Testis (tissue), 2 donors: ENCODE measurements at regions not wholly inside any gene's neighbourhood (a gene's known extent, or its start where the extent isn't known, plus 50 kb on each side); places are given as distances from the start of the nearest gene placed in this dataset.

Experiments used
- DNase-seq: peaks from one replicate; pipeline ENCODE4 v3.0.0-alpha.2; 2019
- H3K27ac ChIP-seq, 2 donors: fragments of 200-600 bp; sonication (generic); one replicate each; pipeline ENCODE4 v1.5.1; 2019
- H3K27me3 ChIP-seq: fragments of 200-600 bp; sonication (generic); one replicate; pipeline ENCODE4 v1.5.1; 2019
- H3K36me3 ChIP-seq: fragments of 200-600 bp; sonication (generic); one replicate; pipeline ENCODE4 v1.5.1; 2017; ENCODE audit warnings: low read depth; ENCODE audit errors: missing control alignments
- H3K4me1 ChIP-seq: fragments of 200-600 bp; sonication (generic); one replicate; pipeline ENCODE4 v1.5.1; 2019
- H3K4me3 ChIP-seq, 2 donors: fragments of 200-600 bp; sonication (generic); one replicate each; pipeline ENCODE4 v1.5.1; 2017 to 2019
- H3K9me3 ChIP-seq: fragments of 200-600 bp; sonication (generic); one replicate; pipeline ENCODE4 v1.5.1; 2017
- POLR2A ChIP-seq: fragments of 450-650 bp; IDR thresholded peaks from one replicate; pipeline ENCODE4 v1.6.1; 2017; ENCODE audit warnings: antibody characterized with exemption, mild to moderate bottlenecking, moderate library complexity
- WGBS, 2 donors: methylation state at CpG; one replicate each; pipeline ENCODE4 v1.1.5; 2018; 5-methylcytosine and 5-hydroxymethylcytosine counted together
- intact Hi-C: fragments of 100-400 bp; cut with DNase I; formaldehyde crosslinking; loops from one replicate; pipeline ENCODE4 v1.15.1; 2023; ENCODE audit warnings: low total_unique reads
- TF ChIP-seq, protein P1 (sequence below), 3 experiments: fragments of 450-650 bp in 2 of 3; fragments of 200-600 bp in 1 of 3; sonication (generic) in 1 of 3; IDR thresholded peaks; one replicate each; pipeline ENCODE4 v1.5.1; 2016 to 2019; ENCODE audit warnings: antibody characterized with exemption in 3 of 3, mild to moderate bottlenecking in 2 of 3, moderate library complexity in 1 of 3

DNA sequence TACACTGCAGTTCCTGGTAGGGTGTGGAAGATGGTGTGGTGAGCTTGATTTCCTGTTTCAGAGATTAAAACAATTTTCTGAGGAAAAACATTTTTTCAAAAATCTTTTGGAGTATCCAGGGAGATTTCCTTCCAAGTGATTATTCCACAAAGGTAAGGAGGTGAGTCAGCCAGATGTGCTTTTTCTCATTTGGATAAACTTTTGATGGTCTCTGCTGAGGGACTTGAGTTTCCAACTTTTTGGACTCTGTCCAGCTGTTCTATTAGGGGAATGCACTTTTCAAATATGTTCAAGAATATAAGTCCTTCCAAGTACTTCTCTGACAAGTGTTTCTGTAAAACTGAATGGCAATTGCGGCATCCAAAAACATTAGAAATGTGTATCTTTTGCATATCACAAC lies 628.8 kb upstream of the ADAMTS5 start:
- Histone ChIP-seq H3K27ac (no peak overlapping the region), H3K36me3 (no peaks in the 10 kb centered on the region), H3K4me3 (no peak overlapping the region), H3K4me1 (no peaks in the 10 kb centered on the region), H3K9me3 (no peaks in the 10 kb centered on the region), H3K27me3 (no peaks in the 10 kb centered on the region)
- no peak for TF ChIP-seq POLR2A
- TF ChIP-seq, protein P1, sequence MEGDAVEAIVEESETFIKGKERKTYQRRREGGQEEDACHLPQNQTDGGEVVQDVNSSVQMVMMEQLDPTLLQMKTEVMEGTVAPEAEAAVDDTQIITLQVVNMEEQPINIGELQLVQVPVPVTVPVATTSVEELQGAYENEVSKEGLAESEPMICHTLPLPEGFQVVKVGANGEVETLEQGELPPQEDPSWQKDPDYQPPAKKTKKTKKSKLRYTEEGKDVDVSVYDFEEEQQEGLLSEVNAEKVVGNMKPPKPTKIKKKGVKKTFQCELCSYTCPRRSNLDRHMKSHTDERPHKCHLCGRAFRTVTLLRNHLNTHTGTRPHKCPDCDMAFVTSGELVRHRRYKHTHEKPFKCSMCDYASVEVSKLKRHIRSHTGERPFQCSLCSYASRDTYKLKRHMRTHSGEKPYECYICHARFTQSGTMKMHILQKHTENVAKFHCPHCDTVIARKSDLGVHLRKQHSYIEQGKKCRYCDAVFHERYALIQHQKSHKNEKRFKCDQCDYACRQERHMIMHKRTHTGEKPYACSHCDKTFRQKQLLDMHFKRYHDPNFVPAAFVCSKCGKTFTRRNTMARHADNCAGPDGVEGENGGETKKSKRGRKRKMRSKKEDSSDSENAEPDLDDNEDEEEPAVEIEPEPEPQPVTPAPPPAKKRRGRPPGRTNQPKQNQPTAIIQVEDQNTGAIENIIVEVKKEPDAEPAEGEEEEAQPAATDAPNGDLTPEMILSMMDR (IDR thresholded peaks at IDR 0.05) = no peak
- intact Hi-C loops = no loop called here
- WGBS, 2 donors = 42 to 64% methylated on average over 1 of the region's 1 CpG
- no peak for DNase-seq

DNA sequence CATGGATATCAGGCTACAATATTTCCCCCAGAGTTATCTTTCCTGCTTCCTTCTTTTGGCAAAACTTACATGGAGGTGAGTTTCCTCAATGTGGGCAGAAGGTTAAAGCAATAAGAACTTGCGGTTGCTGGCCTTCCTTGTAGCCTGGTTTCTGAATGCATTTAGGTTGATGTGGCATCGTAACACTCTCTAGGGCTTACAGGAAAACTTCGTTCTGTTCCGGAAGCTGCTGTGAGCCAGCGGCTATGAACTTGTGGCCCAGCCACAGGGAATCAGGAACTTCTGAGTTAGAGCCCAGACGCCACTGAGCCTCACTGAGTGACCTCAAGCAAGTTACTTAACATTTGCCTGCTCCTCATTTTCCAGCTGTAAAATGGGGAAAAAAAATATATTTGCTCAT lies 623.4 kb upstream of the ADAMTS5 start:
- Histone ChIP-seq H3K4me1 (no peaks in the 10 kb centered on the region), H3K4me3 (no peak overlapping the region), H3K27me3 (no peaks in the 10 kb centered on the region), H3K27ac (no peak overlapping the region), H3K36me3 (no peaks in the 10 kb centered on the region), H3K9me3 (no peaks in the 10 kb centered on the region)
- no peak for TF ChIP-seq POLR2A
- intact Hi-C loops = no loop called here
- 33 to 52% methylated on average over 6 of the region's 6 CpGs for WGBS, 2 donors
- DNase-seq = peak; percentile 31

DNA sequence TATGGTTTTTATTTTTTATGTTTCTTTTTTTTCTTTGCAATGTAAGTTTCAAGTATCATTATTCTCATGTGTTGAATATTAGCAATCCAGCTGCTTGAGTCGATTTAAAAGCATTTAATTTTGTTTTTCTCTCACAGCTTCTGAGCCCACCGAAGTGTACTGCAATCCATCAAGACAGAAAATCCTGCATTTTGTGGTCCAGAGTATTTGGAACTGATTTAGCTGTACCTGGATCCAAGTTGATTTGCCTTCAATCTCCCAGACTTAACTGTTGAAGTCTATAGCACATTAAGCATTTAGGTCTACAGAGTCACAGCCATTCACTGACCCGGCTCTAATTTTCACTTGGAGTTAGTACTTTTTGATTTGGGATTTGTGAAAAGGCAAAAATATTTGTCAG lies 622.9 kb upstream of the ADAMTS5 start:
- H3K4me1 ChIP-seq = no peaks in the 10 kb centered on the region
- no peaks in the 10 kb centered on the region for H3K9me3 ChIP-seq

DNA sequence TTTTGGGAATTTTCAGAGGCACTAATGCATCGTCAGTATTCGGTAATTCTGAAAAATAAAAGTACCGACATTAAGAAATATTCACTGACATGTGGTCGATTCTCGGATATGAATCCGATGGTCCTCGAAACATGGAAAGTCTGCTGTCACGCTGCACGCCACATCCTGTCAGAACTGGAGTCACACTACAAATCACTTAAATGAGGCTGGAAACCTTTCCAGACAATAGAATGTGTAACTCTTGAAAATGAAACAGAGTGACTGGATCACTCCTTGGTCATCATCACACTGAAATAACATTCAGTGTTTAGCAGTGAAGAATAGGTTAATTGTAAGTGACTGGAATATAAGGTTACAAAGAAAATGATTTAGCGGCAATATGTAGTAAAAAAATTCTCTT lies 620.1 kb upstream of the ADAMTS5 start:
- TF ChIP-seq, protein P1 (IDR thresholded peaks at IDR 0.05) = no peak
- no peak for TF ChIP-seq POLR2A
- no peak overlapping the region for H3K4me3 ChIP-seq
- no peak overlapping the region for H3K27ac ChIP-seq
- no peaks in the 10 kb centered on the region for H3K9me3 ChIP-seq
- DNase-seq = no peak
- no peaks in the 10 kb centered on the region for H3K4me1 ChIP-seq
- WGBS, 2 donors = 89 to 95% methylated on average over 10 of the region's 10 CpGs
- H3K27me3 ChIP-seq = no peaks in the 10 kb centered on the region
- intact Hi-C loops = no loop called here
- no peaks in the 10 kb centered on the region for H3K36me3 ChIP-seq

More for the DNA sequence above, 622.9 kb upstream of the ADAMTS5 start:
- no peak for DNase-seq
- no peaks in the 10 kb centered on the region for H3K27me3 ChIP-seq
- intact Hi-C loops = no loop called here
- H3K36me3 ChIP-seq = no peaks in the 10 kb centered on the region
- no peak overlapping the region for H3K4me3 ChIP-seq
- TF ChIP-seq, protein P1 (IDR thresholded peaks at IDR 0.05) = no peak
- TF ChIP-seq POLR2A = no peak
- no peak overlapping the region for H3K27ac ChIP-seq
- WGBS, 2 donors = 65 to 70% methylated on average over 3 of the region's 3 CpGs

DNA sequence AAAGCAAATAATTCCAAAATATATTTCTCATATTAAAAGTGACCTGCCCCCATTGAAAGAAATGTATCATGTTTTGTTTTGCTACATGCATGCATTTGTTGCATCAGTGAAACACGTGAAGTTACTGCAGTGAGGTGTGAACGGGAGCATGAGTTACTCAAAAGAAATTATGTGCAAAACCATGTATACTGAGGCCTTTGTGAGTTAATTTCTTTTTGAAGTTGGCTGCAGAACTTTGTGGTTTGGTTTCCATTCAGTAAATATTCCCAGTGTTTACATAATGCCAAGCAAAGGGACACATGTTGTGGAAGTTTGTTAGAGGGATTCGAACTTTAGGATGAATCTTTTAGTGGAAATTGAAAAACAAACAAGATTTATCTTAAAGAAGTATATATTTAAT lies 619.4 kb upstream of the ADAMTS5 start:
- no peak for DNase-seq
- H3K4me3 ChIP-seq = no peak overlapping the region
- TF ChIP-seq, protein P1 (IDR thresholded peaks at IDR 0.05) = no peak
- TF ChIP-seq POLR2A = no peak
- no peak overlapping the region for H3K27ac ChIP-seq
- intact Hi-C loops = no loop called here
- H3K36me3 ChIP-seq = no peaks in the 10 kb centered on the region
- no peaks in the 10 kb centered on the region for H3K9me3 ChIP-seq
- WGBS, 2 donors = 79 to 87% methylated on average over 3 of the region's 3 CpGs
- H3K27me3 ChIP-seq = no peaks in the 10 kb centered on the region
- H3K4me1 ChIP-seq = no peaks in the 10 kb centered on the region
